HG03159 (cell line): ENCODE measurements at regions not wholly inside any gene's neighbourhood (a gene's known extent, or its start where the extent isn't known, plus 50 kb on each side); places are given as distances from the start of the nearest gene placed in this dataset.

Experiments
- ATAC-seq: cut with Tn5 transposase; IDR thresholded peaks from one replicate; pipeline ENCODE4 v1.9.1; 2021; ENCODE audit warnings: mild to moderate bottlenecking, moderate library complexity; ENCODE audit not compliant: unreplicated experiment

- ATAC-seq: no peak
Observed at GRCh38 chr10:59557052-59557451, 152.6 kb downstream of the SLC16A9 start.

GRCh38 chr10:59553162-59553900 lies 156.3 kb downstream of the SLC16A9 start:
- no peak for ATAC-seq

GRCh38 chr10:59550061-59550460 lies 159.6 kb downstream of the SLC16A9 start:
- no peak for ATAC-seq

GRCh38 chr10:59538623-59539022 lies 171.0 kb downstream of the SLC16A9 start:
- ATAC-seq: no peak

- no peak for ATAC-seq
Observed at GRCh38 chr10:59537501-59537900, 172.1 kb downstream of the SLC16A9 start.

- ATAC-seq: no peak
Observed at GRCh38 chr10:59536167-59537014, 173.3 kb downstream of the SLC16A9 start.

GRCh38 chr10:59524348-59524747 lies 162.0 kb upstream of the FAM13C start:
- ATAC-seq: no peak

GRCh38 chr10:59523851-59524250 lies 161.5 kb upstream of the FAM13C start:
- ATAC-seq: no peak

GRCh38 chr10:59517996-59518395 lies 155.6 kb upstream of the FAM13C start:
- ATAC-seq: no peak

- no peak for ATAC-seq
Observed at GRCh38 chr10:59517341-59517899, 155.1 kb upstream of the FAM13C start.

- no peak for ATAC-seq
Observed at GRCh38 chr10:59513558-59513957, 151.2 kb upstream of the FAM13C start.

- ATAC-seq: no peak
Observed at GRCh38 chr10:59512951-59513350, 150.6 kb upstream of the FAM13C start.

- no peak for ATAC-seq
Observed at GRCh38 chr10:59508956-59509355, 146.6 kb upstream of the FAM13C start.

GRCh38 chr10:59508296-59508695 lies 145.9 kb upstream of the FAM13C start:
- ATAC-seq: no peak

GRCh38 chr10:59505926-59506325 lies 143.6 kb upstream of the FAM13C start:
- ATAC-seq: no peak

- no peak for ATAC-seq
Observed at GRCh38 chr10:59499460-59499859, 137.1 kb upstream of the FAM13C start.

- ATAC-seq: no peak
Observed at GRCh38 chr10:59493017-59493416, 130.7 kb upstream of the FAM13C start.

- ATAC-seq: no peak
Observed at GRCh38 chr10:59479426-59479825, 117.1 kb upstream of the FAM13C start.

- ATAC-seq: no peak
Observed at GRCh38 chr10:59470570-59470969, 108.2 kb upstream of the FAM13C start.

- no peak for ATAC-seq
Observed at GRCh38 chr10:59465088-59465487, 102.7 kb upstream of the FAM13C start.

GRCh38 chr10:59464483-59464882 lies 102.1 kb upstream of the FAM13C start:
- ATAC-seq: no peak

GRCh38 chr10:59463909-59464308 lies 101.6 kb upstream of the FAM13C start:
- ATAC-seq: no peak
